ENCODE measurements at regions not wholly inside any gene's neighbourhood (a gene's known extent, or its start where the extent isn't known, plus 50 kb on each side); places are given as distances from the start of the nearest gene placed in this dataset.

DNA sequence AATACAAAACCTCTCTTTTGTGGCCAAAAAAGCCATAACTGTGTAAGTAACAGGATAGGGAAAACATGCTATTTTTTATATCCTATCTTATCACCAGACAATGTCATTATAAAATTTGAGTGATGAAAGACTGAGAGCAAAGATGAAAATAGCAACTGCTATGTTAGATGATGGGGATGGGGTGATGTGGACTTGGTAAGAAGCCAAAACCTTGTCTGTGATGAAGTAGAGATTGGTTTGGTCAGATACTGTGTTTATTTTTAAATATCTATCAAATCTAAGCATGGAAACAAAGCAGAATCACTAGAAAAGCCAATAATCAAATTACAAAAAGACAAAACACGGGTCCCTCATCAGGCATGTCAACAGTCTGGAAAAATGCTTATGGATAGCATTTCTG, 631.1 kb upstream of the NR5A2 start:
- H3K4me3 ChIP-seq (ENCODE audit: control insufficient read depth, low read depth, low read length), result no peak overlapping the region
- DNase-seq (ENCODE audit: low read depth), result no peak
- TF ChIP-seq CTCF (conservative IDR thresholded peaks at IDR 0.05; ENCODE audit: control insufficient read depth, insufficient read depth, low read depth, low read length), result no peak

DNA sequence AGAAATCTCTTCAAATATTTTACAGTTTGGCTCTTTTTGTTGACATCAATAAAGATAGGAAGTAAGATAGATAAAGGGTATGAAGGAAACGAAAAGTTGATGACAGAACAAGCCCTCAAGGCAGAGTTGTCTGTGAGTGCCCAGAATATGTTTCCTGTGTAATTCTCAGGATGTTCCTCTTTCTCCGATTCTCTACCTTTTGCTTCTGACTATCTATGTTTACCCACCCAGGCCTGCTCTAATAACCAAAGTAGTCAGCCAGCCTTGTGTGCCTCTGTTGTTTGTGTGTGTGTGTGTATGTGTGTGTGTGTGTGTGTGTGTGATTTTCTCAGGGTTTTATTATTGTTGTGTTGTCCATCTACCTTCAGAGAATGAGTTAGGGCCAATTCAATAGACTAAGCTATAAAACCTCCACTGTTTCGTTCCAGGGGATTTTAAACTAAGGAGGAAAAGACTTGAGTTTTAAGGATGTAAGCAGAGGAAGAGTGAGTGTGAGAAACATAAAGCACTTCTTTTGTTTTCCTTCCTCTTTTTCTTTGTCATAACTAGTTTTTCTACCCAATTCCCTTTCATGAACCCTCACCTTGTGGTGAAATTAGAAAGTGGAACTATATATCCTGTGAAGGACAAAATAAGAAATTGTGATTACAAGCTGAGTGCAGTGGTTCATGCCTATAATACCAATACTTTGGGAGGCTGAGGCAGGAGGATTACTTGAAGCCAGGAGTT, 627.4 kb upstream of the NR5A2 start:
- TF ChIP-seq CTCF (conservative IDR thresholded peaks at IDR 0.05; ENCODE audit: control insufficient read depth, insufficient read depth, low read depth, low read length), result no peak
- no peak overlapping the region for H3K4me3 ChIP-seq (ENCODE audit: control insufficient read depth, low read depth, low read length)
- no peak for DNase-seq (ENCODE audit: low read depth)

- peak; percentile 53 for DNase-seq (ENCODE audit: low read depth)
- no peak for TF ChIP-seq CTCF (conservative IDR thresholded peaks at IDR 0.05; ENCODE audit: control insufficient read depth, insufficient read depth, low read depth, low read length)
- H3K4me3 ChIP-seq (ENCODE audit: control insufficient read depth, low read depth, low read length), result no peak overlapping the region
These were observed 623.9 kb upstream of the NR5A2 start for GRCh38 chr1:199403531-199404116.

GRCh38 chr1:199404191-199404590, 623.3 kb upstream of the NR5A2 start:
- TF ChIP-seq CTCF (conservative IDR thresholded peaks at IDR 0.05; ENCODE audit: control insufficient read depth, insufficient read depth, low read depth, low read length), result no peak
- no peak overlapping the region for H3K4me3 ChIP-seq (ENCODE audit: control insufficient read depth, low read depth, low read length)
- DNase-seq (ENCODE audit: low read depth), result peak; percentile 32

DNA sequence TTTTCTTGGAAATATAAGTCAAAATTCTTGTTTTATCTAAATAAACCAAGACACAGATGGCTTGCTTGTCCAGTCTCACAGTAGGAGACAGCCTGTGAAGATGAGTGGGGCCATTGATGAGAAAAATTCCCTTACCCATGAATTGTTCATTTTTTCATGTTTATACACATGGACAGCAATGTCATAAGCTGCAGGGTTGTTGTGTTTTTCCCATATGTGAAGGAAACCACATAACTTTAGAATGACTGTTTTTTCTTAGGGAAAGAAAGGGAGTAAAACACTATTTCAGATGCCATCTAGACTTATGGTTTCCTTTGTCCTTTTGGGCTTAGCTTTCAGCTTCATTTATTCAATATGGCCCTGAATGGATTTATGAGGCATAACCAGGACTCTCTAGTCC, 622.5 kb upstream of the NR5A2 start:
- peak; percentile 21 for DNase-seq (ENCODE audit: low read depth)
- no peak for TF ChIP-seq CTCF (conservative IDR thresholded peaks at IDR 0.05; ENCODE audit: control insufficient read depth, insufficient read depth, low read depth, low read length)
- H3K4me3 ChIP-seq (ENCODE audit: control insufficient read depth, low read depth, low read length), result no peak overlapping the region

GRCh38 chr1:199405634-199406196, 621.8 kb upstream of the NR5A2 start:
- no peak for TF ChIP-seq CTCF (conservative IDR thresholded peaks at IDR 0.05; ENCODE audit: control insufficient read depth, insufficient read depth, low read depth, low read length)
- no peak for DNase-seq (ENCODE audit: low read depth)

More at GRCh38 chr1:199405634-199406196, 621.8 kb upstream of the NR5A2 start:
- H3K4me3 ChIP-seq (ENCODE audit: control insufficient read depth, low read depth, low read length), result no peak overlapping the region

Data from fibroblast of mammary gland (primary cell).